SU-DHL-6 (cell line): ENCODE measurements at regions not wholly inside any gene's neighbourhood (a gene's known extent, or its start where the extent isn't known, plus 50 kb on each side); places are given as distances from the start of the nearest gene placed in this dataset.

Experiments used
- EZH2phosphoT487 ChIP-seq: fragments of 200-600 bp; sonication (generic), shearing (Covaris generic); conservative IDR thresholded peaks from 2 replicates; pipeline ENCODE4 v1.6.1; 2018; ENCODE audit warnings: mild to moderate bottlenecking, antibody characterized with exemption, low read length, moderate library complexity, mixed read lengths
- TF ChIP-seq, protein P1 (sequence below): fragments of 200-600 bp; sonication (generic); IDR thresholded peaks from one replicate; pipeline ENCODE4 v1.5.1; 2017; ENCODE audit warnings: antibody characterized with exemption, mild to moderate bottlenecking, low read length, moderate library complexity; ENCODE audit not compliant: insufficient read depth, poor library complexity, severe bottlenecking

DNA sequence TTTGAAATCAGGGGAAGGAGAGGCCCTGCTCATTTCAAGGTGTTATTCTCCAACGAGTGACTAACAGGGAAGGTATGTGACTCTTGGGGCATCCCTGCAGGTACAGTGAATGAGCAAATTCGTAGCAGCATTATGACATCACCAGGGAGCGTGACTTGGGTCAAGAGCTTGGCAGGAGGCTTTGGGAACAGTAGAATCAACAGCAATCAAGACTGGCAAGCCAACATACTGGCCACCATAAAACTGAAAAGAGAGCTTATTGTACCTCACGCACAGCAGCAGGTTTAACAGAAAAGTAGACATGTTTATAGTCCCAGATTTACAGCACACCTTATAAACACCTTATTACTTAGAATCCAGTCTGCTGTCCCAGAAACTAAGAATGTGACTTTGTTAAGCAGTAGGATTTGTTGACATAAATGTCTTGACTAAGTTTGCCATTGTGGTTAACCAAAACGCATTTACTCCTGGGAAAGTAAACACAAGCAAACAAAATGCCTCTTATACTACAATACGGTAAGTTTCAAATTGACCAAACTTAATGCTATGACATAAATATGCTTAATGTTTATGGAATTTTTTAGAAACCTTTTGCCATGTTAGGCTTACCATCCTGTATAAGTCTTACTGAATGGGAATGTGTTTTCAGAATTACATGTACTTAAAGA is 297.8 kb downstream of the NPR3 start:
- TF ChIP-seq, protein P1, sequence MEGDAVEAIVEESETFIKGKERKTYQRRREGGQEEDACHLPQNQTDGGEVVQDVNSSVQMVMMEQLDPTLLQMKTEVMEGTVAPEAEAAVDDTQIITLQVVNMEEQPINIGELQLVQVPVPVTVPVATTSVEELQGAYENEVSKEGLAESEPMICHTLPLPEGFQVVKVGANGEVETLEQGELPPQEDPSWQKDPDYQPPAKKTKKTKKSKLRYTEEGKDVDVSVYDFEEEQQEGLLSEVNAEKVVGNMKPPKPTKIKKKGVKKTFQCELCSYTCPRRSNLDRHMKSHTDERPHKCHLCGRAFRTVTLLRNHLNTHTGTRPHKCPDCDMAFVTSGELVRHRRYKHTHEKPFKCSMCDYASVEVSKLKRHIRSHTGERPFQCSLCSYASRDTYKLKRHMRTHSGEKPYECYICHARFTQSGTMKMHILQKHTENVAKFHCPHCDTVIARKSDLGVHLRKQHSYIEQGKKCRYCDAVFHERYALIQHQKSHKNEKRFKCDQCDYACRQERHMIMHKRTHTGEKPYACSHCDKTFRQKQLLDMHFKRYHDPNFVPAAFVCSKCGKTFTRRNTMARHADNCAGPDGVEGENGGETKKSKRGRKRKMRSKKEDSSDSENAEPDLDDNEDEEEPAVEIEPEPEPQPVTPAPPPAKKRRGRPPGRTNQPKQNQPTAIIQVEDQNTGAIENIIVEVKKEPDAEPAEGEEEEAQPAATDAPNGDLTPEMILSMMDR = no peak
- no peak for TF ChIP-seq EZH2phosphoT487
